ENCODE measurements at regions not wholly inside any gene's neighbourhood (a gene's known extent, or its start where the extent isn't known, plus 50 kb on each side); places are given as distances from the start of the nearest gene placed in this dataset.

GRCh38 chr5:99072846-99073245 lies 144.0 kb upstream of the CHD1 start:
- no peak for TF ChIP-seq POLR2A (IDR thresholded peaks at IDR 0.05)
- no peak for TF ChIP-seq POLR2AphosphoS5 (IDR thresholded peaks at IDR 0.05)
- TF ChIP-seq CTCF (IDR thresholded peaks at IDR 0.05): no peak
- no peak for TF ChIP-seq EP300 (IDR thresholded peaks at IDR 0.05)
